Panc1 (cell line): ENCODE measurements at regions not wholly inside any gene's neighbourhood (a gene's known extent, or its start where the extent isn't known, plus 50 kb on each side); places are given as distances from the start of the nearest gene placed in this dataset.

Source experiments
- POLR2AphosphoS5 ChIP-seq: IDR thresholded peaks from 2 replicates; pipeline ENCODE4 v1.6.1; 2012; ENCODE audit warnings: mild to moderate bottlenecking, low read depth, low read length, moderate library complexity
- SIN3A ChIP-seq: IDR thresholded peaks from 2 replicates; pipeline ENCODE4 v1.6.1; 2012; ENCODE audit warnings: low read depth, mild to moderate bottlenecking, low read length, moderate library complexity, borderline replicate concordance; ENCODE audit not compliant: insufficient read depth
- TCF7L2 ChIP-seq: IDR thresholded peaks from 2 replicates; pipeline ENCODE4 v1.6.1; 2011; ENCODE audit warnings: mild to moderate bottlenecking, low read depth, low read length, inconsistent platforms
- TF ChIP-seq, protein P1 (sequence below): fragments of 450-650 bp; IDR thresholded peaks from 2 replicates; pipeline ENCODE4 v1.5.1; 2017; ENCODE audit warnings: mild to moderate bottlenecking
- TF ChIP-seq, protein P2 (sequence below), 2 experiments: IDR thresholded peaks; 2 replicates each; pipeline ENCODE4 v1.6.1; 2011 to 2012; ENCODE audit warnings: low read depth in 2 of 2, control low read depth in 1 of 2, low read length in 1 of 2, mild to moderate bottlenecking in 1 of 2, moderate library complexity in 1 of 2; ENCODE audit not compliant: insufficient read depth in 1 of 2

DNA sequence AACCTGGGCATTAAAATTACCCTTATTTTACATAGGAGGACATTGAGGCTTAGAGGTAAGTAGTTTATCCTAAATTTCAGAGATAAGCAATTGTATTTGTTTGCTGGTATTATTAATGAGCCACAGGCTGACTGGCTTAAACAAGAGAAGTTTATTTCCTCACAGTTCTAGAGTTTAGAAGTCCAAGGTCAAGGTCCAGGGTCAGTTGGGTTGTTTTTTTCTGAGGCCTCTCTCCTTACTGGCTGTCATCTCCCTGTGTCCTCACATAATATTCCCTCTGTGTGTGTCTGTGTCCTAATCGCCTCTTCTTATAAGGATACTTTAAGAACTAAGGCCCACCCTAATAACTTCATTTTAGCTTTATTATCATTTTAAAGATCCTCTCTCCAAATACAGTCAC lies 294.9 kb upstream of the ATP5MC3 start:
- TF ChIP-seq, protein P1, sequence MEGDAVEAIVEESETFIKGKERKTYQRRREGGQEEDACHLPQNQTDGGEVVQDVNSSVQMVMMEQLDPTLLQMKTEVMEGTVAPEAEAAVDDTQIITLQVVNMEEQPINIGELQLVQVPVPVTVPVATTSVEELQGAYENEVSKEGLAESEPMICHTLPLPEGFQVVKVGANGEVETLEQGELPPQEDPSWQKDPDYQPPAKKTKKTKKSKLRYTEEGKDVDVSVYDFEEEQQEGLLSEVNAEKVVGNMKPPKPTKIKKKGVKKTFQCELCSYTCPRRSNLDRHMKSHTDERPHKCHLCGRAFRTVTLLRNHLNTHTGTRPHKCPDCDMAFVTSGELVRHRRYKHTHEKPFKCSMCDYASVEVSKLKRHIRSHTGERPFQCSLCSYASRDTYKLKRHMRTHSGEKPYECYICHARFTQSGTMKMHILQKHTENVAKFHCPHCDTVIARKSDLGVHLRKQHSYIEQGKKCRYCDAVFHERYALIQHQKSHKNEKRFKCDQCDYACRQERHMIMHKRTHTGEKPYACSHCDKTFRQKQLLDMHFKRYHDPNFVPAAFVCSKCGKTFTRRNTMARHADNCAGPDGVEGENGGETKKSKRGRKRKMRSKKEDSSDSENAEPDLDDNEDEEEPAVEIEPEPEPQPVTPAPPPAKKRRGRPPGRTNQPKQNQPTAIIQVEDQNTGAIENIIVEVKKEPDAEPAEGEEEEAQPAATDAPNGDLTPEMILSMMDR = no peak
- TF ChIP-seq POLR2AphosphoS5 (no peak), SIN3A (no peak), TCF7L2 (no peak)
- TF ChIP-seq, protein P2, sequence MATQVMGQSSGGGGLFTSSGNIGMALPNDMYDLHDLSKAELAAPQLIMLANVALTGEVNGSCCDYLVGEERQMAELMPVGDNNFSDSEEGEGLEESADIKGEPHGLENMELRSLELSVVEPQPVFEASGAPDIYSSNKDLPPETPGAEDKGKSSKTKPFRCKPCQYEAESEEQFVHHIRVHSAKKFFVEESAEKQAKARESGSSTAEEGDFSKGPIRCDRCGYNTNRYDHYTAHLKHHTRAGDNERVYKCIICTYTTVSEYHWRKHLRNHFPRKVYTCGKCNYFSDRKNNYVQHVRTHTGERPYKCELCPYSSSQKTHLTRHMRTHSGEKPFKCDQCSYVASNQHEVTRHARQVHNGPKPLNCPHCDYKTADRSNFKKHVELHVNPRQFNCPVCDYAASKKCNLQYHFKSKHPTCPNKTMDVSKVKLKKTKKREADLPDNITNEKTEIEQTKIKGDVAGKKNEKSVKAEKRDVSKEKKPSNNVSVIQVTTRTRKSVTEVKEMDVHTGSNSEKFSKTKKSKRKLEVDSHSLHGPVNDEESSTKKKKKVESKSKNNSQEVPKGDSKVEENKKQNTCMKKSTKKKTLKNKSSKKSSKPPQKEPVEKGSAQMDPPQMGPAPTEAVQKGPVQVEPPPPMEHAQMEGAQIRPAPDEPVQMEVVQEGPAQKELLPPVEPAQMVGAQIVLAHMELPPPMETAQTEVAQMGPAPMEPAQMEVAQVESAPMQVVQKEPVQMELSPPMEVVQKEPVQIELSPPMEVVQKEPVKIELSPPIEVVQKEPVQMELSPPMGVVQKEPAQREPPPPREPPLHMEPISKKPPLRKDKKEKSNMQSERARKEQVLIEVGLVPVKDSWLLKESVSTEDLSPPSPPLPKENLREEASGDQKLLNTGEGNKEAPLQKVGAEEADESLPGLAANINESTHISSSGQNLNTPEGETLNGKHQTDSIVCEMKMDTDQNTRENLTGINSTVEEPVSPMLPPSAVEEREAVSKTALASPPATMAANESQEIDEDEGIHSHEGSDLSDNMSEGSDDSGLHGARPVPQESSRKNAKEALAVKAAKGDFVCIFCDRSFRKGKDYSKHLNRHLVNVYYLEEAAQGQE (IDR thresholded peaks at IDR 0.05; ENCODE audit: insufficient read depth in 1 of 2, low read depth in 2 of 2, low read length in 1 of 2) = no peak
